GM12865 (cell line): ENCODE measurements at regions not wholly inside any gene's neighbourhood (a gene's known extent, or its start where the extent isn't known, plus 50 kb on each side); places are given as distances from the start of the nearest gene placed in this dataset.

Source experiments
- DNase-seq: peaks from one replicate; pipeline ENCODE4 v3.0.0; 2010; ENCODE audit warnings: low read depth
- H3K4me3 ChIP-seq: 2 replicates; pipeline ENCODE4 v1.5.1; 2011; ENCODE audit warnings: mild to moderate bottlenecking, low read depth, low read length, control low read depth
- TF ChIP-seq, protein P1 (sequence below): IDR thresholded peaks from 2 replicates; pipeline ENCODE4 v1.5.1; 2011; ENCODE audit warnings: low read length, control low read depth, low read depth, inconsistent platforms; ENCODE audit not compliant: insufficient read depth; ENCODE audit errors: missing control alignments

DNA sequence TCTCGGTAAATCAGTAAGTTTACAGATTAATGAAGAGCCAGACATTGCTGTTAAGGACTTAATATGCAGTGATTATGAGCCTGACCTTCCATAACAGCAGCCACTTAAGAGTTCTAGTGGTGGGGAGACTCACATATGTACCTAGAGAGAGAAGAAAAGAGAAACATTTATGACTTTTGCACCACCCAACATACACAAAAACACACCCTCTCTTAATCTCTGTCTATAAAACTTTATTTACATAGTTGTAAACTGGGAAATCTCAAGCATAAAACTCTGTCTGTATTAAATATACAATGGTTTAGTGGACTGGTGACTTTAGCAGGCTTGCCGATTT is 347.4 kb upstream of the ADGRL2 start:
- TF ChIP-seq, protein P1, sequence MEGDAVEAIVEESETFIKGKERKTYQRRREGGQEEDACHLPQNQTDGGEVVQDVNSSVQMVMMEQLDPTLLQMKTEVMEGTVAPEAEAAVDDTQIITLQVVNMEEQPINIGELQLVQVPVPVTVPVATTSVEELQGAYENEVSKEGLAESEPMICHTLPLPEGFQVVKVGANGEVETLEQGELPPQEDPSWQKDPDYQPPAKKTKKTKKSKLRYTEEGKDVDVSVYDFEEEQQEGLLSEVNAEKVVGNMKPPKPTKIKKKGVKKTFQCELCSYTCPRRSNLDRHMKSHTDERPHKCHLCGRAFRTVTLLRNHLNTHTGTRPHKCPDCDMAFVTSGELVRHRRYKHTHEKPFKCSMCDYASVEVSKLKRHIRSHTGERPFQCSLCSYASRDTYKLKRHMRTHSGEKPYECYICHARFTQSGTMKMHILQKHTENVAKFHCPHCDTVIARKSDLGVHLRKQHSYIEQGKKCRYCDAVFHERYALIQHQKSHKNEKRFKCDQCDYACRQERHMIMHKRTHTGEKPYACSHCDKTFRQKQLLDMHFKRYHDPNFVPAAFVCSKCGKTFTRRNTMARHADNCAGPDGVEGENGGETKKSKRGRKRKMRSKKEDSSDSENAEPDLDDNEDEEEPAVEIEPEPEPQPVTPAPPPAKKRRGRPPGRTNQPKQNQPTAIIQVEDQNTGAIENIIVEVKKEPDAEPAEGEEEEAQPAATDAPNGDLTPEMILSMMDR, result no peak
- H3K4me3 ChIP-seq, result no peak overlapping the region
- no peak for DNase-seq

DNA sequence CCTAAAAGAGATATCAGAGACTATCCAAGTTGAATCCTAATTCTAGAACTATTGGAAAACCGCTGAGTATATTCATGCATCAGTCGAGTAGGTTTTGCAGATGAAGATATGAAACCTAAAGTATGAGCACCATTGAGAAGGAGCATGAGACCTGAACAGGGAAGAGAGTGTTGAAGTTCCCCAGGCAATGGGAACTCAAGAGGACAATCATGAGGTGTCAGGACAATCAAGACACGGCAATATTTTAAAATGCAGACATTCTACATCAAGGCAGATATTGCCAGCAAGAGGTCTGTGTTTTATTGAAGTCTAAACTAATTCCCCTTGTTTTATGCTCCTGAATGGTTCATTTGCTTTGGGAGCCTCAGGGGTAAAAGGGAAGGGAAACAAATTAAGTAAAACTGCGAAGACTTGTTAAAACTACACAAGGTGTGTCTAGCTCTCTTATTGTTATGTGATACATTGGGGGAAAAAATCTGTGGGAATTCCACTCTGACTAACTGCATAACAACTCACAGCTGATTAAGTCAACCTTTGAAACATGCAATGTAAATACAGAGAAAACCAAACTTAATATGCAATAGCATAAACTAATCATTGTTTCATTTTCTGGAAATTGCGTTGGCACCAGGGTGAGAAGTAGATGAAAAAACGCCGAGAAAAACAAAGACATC is 347.9 kb upstream of the ADGRL2 start:
- TF ChIP-seq, protein P1, result no peak
- H3K4me3 ChIP-seq, result no peak overlapping the region

DNA sequence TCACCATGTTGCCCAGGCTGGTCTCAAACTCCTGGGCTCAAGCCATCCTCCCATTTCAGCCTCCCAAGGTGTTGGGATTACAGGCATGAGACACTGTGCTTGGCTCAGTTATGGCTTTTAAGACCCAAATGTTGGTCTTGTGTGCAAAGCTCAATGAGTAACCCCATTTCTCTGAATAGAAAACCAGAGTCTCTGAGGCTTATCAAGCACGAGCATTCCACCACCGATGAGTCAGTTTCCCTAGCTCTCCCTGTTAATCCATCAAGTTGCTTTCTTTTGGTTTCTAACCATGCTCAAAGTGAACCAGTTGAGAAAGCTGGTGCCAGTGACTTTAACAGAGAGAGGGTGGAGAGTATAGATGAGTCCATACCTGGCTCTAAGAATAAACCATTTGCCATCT is 350.9 kb upstream of the ADGRL2 start:
- DNase-seq, result no peak
- TF ChIP-seq, protein P1, result no peak
- H3K4me3 ChIP-seq, result no peak overlapping the region

More for the DNA sequence above, 347.9 kb upstream of the ADGRL2 start:
- DNase-seq, result no peak

DNA sequence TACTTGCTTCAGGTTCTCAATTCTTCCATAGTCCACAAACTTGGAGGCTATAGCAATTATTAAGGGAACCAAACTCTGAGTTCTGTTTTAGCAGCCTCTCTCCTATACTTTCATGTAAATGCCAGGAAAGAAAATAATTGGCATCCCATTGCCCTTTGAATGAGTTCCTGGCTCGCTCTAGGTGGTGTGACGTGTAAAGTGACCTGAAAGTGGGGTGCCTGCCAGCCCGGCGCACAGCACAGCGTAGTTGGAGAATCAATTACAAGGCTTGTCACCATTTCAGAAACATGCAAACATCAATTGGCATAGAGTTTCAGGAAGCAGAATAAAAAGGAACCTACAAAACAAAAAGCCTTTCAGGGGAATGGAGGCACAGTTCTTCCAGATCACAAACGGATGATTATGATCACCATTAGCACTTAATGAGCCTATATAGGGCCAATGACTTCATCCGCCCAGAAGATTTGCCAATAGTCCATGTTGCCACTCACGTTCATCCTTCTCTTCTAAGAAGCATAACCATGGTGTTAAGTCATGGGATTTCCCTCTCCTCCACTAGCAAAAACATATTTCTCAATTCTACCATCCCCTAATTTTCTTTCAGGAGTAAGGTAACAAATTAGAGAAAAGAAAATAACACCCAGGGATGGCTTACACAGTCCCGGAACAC is 354.6 kb upstream of the ADGRL2 start:
- no peak for DNase-seq
- H3K4me3 ChIP-seq, result no peak overlapping the region
- TF ChIP-seq, protein P1, result no peak

DNA sequence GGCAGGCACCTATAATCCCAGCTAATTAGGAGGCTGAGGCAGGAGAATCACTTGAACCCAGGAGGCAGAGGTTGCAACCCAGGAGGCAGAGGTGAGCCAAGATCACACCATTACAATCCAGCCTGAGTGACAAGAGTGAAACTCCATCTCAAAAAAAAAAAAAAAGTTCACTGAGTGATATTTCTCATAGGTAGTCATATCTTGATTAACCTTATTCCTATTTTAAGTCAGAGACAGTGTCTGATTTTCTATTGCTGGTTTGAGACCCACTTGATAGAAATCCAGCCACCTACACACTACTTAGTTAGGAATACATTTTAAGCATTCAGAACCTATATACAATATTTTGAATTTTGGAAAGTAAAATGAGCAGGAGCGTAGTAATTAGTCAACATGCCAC is 357.4 kb upstream of the ADGRL2 start:
- peak; percentile 29 for DNase-seq
- TF ChIP-seq, protein P1, result no peak

DNA sequence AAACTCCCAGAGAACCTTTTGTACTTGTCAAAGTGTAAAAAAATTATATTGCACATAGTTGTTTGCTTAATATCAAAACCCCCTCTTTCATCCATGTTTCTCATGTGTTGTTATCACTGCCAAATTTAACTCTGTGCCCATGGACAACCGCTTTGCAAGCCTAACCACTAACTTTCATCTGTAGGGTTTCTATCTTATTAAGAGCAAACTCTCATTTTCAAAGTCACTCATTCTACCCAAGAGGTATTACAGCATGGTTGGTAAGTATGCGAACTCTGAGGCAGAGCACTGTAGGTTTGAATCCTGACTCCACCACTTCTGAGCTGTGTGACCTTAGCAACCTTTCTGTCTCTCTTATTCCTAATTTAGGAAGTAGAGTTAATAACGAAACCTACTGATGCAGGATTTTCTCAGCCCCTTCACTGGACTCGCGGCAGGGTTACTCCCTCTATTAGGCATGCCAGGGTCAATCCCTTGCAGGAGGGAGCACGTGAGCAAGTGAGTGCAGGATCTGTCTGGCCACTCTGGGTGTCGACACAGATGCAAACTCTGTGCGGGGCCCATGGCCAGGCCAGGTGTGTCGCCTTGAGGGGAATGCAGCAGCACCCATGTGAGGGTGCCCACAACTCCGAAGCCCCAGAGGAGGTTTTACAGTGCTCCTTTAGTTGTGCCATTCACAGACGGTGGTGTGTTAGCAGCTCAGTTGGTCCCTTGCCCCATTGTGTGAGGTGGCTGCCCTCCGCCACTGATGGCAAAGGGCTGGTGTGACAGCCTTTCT is 361.5 kb upstream of the ADGRL2 start:
- TF ChIP-seq, protein P1, result no peak
- DNase-seq, result peak; percentile 73
- no peak overlapping the region for H3K4me3 ChIP-seq

More for the DNA sequence above, 357.4 kb upstream of the ADGRL2 start:
- no peak overlapping the region for H3K4me3 ChIP-seq
